DMS79 treated with DMSO at 0.1 percent for 48 hours (cell line): ENCODE measurements at regions not wholly inside any gene's neighbourhood (a gene's known extent, or its start where the extent isn't known, plus 50 kb on each side); places are given as distances from the start of the nearest gene placed in this dataset.
"Not testable (repeated sequence)": the region's sequence is repeated elsewhere in the genome, so short reads cannot be mapped to it uniquely, and the experiment has no call there.

Experiments used
- DNase-seq: peaks from one replicate; lab custom pipeline; 2025; lab: John Stamatoyannopoulos, UW

DNA sequence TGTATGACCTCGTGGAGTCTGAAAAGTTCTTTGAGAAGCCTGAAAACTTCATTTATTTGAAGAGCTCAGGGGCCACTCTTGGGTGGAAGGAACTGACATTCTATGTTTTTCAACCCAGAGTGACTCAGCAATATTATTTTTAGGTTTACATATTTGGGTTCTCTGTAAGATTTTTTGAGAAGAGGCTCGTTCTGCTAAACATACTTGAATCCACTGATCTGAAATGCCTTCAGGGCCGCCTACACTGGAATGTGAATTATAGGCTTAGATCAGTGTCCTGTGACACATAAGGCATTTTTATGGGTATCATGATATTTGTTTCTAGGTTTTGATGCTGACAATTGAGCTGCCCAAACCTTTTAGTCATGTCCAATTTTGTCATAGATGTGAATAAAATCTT lies 86.2 kb downstream of the PSAT1 start:
- no peak for DNase-seq

DNA sequence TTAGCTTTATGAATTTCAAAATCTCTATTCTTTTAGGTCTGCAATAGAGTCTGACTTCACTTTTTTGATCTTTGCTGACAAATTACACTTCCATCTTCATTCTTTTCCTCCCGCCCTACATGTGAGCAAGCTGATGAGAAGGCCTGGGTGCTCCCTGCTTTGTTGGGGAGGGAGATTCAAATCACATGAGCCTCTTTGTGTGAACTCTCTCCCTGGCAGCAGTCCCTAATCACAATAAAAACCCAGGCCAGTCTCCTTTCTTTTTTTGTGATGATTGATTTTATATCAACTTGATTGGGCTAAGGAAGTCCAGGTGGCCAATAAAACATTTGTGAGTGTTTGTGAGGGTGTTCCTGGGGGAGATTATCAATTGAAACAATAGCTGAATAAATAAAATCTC lies 89.4 kb downstream of the PSAT1 start:
- no peak for DNase-seq

DNA sequence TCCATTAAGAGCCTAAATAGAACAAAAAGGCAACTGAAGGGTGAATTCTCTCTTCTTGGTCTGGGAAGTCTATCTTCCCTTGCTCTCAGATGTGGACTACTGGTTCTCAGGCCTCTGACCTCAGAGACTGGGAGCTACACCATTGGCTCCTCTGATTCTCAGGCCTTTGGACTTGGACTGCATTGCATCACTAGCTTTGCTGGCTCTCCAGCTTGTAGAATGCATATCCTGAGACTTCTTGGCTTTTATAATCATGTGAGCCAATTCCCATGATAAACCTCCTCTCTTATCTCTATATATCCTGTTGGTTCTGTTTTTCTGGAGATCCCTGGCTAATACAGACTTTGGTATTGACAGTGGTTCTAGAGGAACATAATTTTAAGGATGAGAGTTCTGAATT lies 89.8 kb downstream of the PSAT1 start:
- DNase-seq = no peak

DNA sequence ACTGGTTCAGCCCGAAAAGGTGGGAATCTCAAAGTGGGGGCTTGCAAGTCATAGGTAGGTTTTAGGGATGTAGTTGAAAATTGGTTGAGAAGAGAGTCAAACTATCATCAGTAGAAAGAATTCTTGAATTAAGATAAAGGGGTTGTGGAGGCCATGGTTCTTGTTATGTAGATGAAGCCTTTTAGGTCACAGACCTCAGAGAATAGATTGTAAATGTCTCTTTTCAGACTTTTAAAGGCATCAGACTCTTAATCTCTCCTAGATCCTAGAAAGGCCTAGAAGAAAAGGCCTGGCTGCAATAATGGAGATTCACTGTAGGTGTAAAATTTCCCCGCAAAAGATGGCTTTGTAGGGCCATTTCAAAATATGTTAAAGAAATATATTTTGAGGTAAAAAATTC lies 96.4 kb downstream of the PSAT1 start:
- DNase-seq = no peak

DNA sequence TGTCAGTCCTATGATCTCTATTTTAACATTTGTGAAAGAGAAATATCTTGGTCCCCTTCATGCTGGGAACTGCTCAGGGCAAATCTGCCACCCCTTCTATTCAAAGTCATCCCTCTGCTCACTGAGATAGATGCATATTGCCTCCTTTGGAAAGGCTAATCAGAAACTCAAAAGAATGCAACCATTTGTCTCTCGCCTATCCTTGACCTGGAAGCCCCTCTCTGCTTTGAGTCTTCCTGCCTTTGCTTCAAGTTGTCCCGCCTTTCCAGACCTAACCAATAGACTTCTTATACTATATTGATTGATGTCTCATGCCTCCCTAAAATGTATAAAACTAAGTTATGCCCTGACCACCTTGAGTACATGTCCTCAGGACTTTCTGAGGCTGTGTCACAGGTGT lies 97.0 kb downstream of the PSAT1 start:
- DNase-seq = no peak

DNA sequence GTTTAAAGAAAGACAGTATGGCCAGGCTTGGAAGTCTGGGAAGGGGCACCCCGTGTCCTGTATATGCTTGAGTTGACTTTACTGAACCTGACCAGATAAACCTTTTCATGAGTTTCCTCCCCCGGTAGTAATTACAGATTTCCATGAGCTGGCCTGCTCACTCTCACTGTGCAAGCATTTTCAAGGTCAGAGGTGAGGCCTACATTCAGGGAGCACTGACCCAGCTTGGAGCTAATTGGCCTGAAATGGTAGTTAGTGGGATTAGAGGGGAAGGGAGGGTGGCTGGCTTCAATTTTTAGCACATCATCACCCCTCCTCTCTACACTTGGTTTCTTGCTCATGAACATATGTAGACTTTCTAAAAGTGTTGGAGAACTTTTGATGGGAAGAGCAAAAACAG lies 99.2 kb downstream of the PSAT1 start:
- DNase-seq = no peak

DNA sequence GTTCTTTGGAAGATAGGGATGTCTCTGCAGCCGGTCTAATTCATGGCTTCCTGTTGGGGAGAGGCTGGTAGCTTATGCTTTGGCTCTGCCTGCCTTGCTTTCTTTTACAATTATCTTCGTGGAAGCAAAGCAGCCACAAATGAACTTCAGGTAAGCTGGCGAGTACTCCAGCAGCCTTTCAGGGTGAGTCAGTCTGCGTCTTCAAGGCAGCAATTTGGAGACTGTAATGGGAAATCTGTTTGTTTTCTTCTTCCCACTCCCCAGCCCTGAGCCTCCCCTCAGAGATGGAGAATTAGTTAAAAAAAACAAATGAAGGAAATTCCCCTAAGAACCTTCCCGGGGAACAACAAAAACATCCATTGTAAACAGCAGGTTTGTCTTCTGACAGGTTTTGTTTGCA lies 100.1 kb downstream of the PSAT1 start:
- DNase-seq = no peak

DNA sequence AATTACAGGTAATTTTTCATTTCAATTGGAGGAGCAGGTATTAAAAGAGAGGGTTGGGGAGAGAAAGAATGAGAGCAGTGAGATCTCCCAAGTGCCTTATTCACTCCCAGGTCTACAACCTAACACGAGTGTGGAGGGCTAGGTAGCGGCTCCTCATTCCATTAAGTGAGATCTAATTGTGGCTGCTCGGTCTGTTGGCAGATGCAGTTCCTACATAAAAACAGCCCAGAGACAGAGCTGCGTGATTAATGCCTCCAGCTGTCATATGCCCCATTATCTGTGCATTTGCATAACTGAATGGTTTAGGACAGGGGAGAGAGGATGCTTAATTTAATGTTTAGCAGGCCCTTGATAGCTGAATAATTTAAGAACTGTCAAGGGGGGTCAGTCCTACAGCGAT lies 100.5 kb downstream of the PSAT1 start:
- DNase-seq = peak; percentile 1

DNA sequence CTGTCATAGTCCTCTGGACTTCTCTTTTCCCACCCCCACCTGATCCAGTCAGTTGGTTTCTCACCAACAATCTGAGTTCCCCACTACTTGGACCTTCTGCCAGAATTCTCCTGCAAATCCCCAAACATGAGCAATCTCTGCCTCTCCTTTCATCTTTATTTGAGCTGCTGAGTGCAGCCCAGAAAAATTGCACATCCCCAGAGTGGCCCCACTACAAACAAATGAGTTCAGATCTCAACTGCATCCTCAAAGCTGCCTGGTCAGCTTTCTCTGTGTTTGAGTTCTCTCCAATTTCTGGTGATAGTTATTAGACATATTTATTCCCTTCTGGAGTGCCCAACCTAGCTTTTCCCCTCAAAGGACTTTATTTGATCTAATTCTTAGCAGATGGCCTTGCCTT lies 102.2 kb downstream of the PSAT1 start:
- no peak for DNase-seq

DNA sequence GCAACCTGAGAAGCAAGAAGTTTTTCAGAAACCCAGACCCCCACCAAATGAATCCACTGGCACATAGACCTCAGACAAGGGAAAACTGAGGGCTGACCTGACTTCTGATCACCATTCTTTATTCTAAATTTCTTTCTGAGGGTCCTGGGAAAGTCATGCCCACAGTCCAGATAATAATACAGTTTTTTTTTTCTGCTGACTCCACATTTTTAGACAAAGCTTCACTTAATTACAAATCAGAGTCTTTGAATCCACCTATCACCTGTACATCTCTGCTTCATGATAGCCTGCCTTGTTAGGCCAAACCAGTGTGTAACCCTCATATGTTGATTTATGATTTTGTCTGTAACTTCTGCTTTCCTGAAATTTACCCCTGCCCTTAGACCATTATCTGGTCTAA lies 103.6 kb downstream of the PSAT1 start:
- no peak for DNase-seq

DNA sequence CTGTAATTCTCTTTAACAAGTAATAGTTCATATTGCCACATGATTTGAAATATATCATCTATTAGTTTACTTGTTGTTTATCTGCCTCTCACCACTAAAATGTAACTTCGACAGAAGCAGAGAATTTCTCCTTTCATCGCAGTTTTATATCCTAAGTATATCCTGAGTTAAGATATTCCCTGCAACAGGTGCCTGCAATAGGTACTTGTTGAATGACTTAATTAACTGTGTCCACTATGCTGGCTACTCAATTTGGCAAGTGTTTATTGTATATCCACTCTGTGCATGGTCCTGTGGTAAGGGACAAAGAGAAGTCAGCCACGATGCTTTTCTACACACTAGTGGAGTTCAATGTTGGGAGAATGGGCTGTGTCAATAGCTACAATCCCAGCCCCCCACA lies 108.5 kb downstream of the PSAT1 start:
- no peak for DNase-seq

DNA sequence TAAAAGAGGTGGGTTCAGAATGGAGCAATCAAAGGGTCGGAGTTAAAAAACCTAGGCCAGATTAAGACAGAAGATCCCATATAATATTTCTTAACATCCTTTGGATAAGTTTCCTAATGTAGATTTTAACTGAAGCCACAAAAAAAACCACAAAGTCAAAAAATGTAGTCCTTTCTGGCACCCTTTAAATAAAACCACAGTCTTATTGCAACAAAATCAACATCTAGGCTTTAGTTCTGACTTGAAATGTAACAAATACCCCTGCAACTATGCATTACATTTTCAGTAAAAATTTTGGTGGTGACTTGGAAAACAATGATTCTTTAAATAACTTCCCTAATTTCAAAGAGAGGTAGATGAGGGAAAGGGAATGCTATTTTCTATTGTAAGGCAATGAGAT lies 109.2 kb downstream of the PSAT1 start:
- no peak for DNase-seq

DNA sequence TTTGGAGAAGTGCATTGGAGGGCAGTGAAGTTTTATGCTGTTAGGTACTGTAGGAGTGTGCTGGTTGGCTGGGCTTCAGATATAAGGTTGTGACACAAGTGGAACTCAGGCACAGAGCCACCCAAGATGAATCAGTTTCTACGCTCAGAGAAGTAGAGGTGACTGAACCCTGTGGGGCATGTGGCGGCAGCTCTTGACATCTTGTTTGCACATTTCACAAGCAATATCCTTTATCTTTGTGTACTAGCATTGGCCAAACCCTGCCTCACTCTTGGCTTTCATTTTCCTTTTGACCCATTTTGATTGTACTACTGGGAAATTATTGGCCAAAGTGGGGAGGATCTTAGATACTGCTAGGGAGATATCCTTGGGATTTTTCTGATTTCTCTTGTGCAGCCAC lies 110.0 kb downstream of the PSAT1 start:
- no peak for DNase-seq

DNA sequence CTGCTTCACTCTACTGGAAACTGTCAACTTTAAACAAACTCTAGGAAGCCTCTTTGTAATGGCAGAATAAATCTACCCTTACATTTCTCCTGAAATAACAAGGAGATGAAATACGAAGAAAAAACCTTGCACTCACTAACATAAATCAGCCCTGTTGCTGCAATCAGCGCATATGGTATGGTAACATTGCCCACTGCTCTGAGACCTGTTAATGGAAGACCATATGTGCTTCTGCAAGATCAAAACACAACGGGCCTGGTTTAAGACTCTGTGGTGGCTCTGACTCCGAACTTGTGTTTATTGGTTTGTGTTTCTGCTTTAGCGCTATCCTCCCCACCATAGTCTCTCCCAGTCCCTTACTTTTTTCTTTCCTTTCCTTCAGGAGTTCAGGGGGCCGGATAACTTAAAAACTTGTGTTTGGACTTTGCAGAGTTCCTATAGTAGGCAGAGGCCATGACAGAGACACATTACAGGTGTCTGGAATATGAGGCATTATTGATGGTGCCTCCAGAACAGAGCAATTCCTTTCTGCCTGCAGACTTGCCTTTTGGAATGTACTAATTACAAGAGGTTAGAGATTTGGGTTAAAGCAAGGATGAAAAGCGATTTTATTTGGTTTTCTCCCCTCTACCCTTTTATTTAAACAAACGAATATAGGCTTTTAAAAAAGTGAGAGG lies 110.8 kb downstream of the PSAT1 start:
- DNase-seq = no peak

DNA sequence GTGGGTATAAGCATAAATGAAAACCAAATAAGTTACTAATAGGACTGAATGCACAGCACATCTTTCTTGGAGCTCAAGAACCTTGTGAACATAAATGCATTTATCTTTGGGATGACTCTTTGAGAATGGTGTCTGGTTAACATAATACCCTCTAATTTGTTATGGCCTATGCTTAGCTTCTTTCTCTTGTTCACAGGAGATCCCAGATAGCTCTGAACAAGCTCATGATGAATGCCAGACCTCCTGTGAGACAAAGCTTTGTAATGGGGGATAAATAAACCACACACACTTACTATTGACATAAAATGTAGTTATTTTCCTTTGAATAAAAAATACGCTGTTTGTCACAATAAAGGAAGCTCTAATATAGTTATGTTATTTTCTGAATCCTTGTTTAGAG lies 111.5 kb downstream of the PSAT1 start:
- no peak for DNase-seq

DNA sequence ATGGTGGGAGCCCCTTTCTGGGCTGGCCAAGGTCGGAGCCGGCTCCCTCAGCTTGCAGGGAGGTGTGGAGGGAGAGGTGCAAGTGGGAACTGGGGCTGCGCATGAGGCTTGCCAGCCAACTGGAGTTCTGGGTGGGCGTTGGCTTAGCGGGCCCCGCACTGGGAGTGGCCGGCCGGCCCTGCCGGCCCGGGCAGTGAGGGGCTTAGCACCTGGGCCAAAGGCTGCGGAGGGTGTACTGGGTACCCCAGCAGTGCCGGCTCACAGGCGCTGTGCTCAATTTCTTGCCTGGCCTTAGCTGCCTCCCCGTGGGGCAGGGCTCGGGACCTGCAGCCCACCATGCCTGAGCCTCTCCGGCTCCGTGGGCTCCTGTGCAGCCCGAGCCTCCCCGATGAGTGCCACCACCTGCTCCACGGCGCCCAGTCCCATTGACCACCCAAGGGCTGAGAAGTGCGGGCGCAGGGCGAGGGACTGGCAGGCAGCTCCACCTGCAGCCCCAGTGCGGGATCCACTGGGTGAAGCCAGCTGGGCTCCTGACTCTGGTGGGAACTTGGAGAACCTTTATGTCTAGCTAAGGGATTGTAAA lies 113.1 kb downstream of the PSAT1 start:
- not testable (repeated sequence) for DNase-seq

DNA sequence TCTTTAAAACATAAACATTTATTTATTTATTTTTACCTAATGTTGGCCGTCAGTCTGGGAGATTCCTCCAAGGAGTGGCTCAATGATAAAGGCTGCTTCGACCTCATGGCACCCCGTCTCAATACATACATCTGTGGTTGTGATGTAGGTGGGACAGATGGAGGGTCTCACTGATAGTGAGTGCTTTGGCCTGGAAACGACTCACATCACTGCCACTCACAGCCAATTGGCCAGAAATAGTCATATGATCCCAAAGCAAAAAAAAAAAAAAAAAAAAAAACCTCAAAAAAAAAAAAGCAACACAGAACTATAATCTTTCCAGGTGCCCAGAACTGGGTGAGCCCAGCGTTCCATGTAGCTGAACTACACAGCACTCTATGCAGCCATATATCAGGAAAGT lies 125.4 kb downstream of the PSAT1 start:
- DNase-seq = no peak

DNA sequence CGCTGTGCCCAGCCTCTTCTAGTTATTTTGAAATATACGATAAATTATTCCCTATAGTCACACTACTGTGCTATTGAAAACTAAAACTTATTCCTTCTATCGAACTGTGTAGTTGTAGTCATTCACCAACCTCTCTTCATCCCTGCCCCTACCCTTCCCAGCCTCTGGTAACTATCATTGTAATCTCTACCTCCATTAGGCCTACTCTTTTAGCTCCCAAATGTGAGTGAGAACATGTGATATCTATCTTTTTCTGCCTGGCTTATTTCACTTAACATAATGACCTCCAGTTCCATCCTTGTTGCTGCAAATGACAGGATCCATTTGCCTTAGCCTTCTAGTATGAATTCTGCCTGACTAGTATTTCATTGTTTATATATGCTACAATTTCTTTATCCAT lies 127.4 kb downstream of the PSAT1 start:
- DNase-seq = no peak

DNA sequence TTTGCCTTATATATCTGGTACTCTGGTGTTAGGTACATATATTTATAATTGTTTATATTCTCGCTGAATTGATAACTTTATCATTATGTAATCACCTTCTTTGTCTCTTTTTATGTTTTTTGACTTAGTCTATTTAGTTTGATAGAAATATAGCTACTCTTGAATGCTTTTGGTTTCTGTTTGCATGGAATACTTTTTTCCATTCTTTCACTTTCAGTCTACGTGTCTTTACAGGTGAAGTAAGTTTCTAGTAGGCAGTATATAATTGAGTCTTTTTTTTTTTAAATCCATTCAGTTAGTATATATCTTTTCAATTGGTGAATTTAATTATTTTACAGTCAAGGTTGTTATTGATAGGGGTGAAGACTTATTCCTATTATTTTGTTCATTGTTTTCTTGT lies 131.7 kb downstream of the PSAT1 start:
- no peak for DNase-seq

DNA sequence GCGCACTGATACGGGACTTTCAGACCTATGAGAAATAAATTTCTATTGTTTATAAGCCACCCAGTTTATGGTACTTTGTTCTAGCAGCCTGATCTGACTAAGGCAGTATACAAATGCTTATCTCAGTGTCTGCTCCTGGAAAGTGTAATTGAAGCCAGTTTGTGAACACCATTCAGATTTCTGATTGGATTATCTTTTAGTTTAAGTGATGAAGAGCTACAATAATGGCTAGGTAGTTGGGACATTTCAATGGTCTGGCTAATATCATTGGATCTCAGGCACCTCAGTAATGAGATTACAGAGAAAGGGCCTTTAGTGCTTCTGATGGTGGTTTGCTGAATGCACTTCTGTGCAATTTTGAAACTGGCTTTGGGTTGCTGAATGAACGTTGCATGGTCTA lies 133.5 kb downstream of the PSAT1 start:
- no peak for DNase-seq

DNA sequence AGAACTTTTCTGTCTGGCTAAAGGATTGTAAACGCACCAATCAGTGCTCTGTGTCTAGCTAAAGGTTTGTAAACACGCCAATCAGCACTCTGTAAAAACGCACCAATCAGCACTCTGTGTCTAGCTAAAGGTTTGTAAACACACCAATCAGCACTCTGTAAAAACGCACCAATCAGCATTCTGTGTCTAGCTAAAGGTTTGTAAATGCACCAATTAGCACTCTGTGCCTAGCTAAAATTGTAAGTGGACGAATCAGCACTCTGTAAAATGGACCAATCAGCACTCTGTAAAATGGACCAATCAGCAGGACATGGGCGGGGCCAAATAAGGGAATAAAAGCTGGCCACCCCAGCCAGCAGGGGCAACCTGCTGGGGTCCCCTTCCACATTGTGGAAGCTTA lies 134.1 kb downstream of the PSAT1 start:
- not testable (repeated sequence) for DNase-seq

DNA sequence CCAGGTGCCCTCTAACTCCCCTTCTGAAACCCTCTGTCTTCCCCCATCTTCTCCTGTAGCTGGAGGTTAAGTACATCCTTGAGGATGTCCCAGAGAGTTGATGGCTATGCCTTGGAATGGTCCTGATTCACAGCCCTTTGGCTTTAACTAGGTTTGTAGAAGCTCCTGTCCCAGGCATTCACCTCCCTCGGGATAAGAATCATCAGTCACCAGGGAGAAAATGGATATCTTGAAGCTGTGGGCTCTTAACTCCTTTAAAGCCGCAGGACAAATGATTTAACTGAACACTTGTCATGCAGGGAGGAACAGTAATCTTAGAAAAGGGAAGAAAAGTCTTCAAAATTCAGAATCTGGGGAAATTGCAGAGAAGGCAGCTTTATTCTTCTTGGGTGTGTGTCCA lies 139.9 kb downstream of the PSAT1 start:
- DNase-seq = no peak

DNA sequence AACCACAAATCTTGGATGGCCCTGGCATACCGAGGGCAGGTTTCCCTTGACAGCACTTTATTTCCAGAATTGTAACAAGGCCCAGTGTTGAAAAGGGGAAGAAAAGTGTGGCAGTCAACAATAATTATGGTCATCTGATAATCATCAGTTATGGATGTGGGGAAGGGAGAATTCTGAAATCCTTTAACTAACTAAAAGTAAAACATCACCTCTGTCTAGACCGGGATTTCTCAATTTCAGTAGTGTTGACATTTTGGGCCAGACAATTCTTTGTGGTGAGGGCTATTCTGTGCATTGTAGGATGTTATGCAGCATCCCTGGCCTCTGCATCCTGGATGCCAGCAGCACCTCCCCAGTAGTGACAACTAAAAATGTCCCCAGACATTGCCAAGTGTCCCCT lies 140.4 kb downstream of the PSAT1 start:
- DNase-seq = no peak

DNA sequence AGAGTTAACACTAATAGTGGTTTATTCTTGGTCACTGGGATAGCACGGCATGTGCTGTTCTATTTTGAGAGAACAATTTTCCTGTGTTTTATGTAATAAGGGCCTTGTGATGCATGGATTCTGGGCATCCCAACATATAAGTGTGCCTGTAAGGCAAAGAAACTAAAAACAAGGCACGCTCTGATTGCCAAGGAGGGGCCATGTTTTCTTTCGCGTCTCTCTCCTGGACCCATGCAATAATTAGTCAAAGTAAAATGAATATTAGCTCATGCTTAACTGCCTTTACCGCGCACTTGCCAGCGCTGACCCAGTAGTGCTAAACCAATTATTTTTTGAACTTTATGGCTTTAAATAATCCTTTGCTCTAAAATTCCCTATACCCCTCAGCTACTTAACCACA lies 140.9 kb downstream of the PSAT1 start:
- no peak for DNase-seq
